ENCODE measurements at regions not wholly inside any gene's neighbourhood (a gene's known extent, or its start where the extent isn't known, plus 50 kb on each side); places are given as distances from the start of the nearest gene placed in this dataset.

GRCh38 chr1:195150768-195151167 lies 1457.5 kb downstream of the KCNT2 start:
- TF ChIP-seq CTCF (IDR thresholded peaks at IDR 0.05; ENCODE audit: low read depth, low read length, poor library complexity, severe bottlenecking) (no peak), EZH2phosphoT487 (IDR thresholded peaks at IDR 0.05; ENCODE audit: borderline replicate concordance, low read length) (no peak)
